H9 (cell line): ENCODE measurements at regions not wholly inside any gene's neighbourhood (a gene's known extent, or its start where the extent isn't known, plus 50 kb on each side); places are given as distances from the start of the nearest gene placed in this dataset.

Experiments used
- DNase-seq: peaks from one replicate; pipeline ENCODE4 v3.0.0-alpha.2; 2017
- H2AFZ ChIP-seq: one replicate; pipeline ENCODE4 v1.6.1; 2013; ENCODE audit warnings: mild to moderate bottlenecking, low read length, control low read depth, moderate library complexity
- H2AK5ac ChIP-seq: 2 replicates; pipeline ENCODE4 v1.6.1; 2013; ENCODE audit warnings: low read length, control low read depth, mixed read lengths; ENCODE audit not compliant: insufficient read length
- H2BK120ac ChIP-seq: one replicate; pipeline ENCODE4 v1.6.1; 2013; ENCODE audit warnings: low read depth, mild to moderate bottlenecking, low read length, control low read depth, inconsistent platforms; ENCODE audit not compliant: poor library complexity, severe bottlenecking
- H2BK12ac ChIP-seq: 2 replicates; pipeline ENCODE4 v1.6.1; 2013; ENCODE audit warnings: low read length, control low read depth, mixed read lengths, low read depth; ENCODE audit not compliant: insufficient read length
- H2BK15ac ChIP-seq: 2 replicates; pipeline ENCODE4 v1.6.1; 2013; ENCODE audit warnings: low read depth, low read length, control low read depth
- H2BK20ac ChIP-seq: one replicate; pipeline ENCODE4 v1.6.1; 2013; ENCODE audit warnings: low read depth, mild to moderate bottlenecking, low read length, control low read depth, inconsistent platforms; ENCODE audit not compliant: poor library complexity, severe bottlenecking
- H2BK5ac ChIP-seq: 2 replicates; pipeline ENCODE4 v1.6.1; 2013; ENCODE audit warnings: low read length, control low read depth, mixed read lengths; ENCODE audit not compliant: insufficient read length
- H3K14ac ChIP-seq: 2 replicates; pipeline ENCODE4 v1.6.1; 2013; ENCODE audit warnings: low read length, control low read depth; ENCODE audit not compliant: insufficient read depth
- H3K18ac ChIP-seq: 2 replicates; pipeline ENCODE4 v1.6.1; 2013; ENCODE audit warnings: low read depth, mild to moderate bottlenecking, mixed read lengths, low read length, control low read depth; ENCODE audit not compliant: insufficient read length
- H3K23ac ChIP-seq: 2 replicates; pipeline ENCODE4 v1.6.1; 2013; ENCODE audit warnings: low read length, control low read depth, mixed read lengths, low read depth; ENCODE audit not compliant: insufficient read length
- H3K23me2 ChIP-seq: 2 replicates; pipeline ENCODE4 v1.6.1; 2013; ENCODE audit warnings: low read depth, mild to moderate bottlenecking, mixed read lengths, low read length, control low read depth; ENCODE audit not compliant: insufficient read length, poor library complexity, severe bottlenecking
- H3K27ac ChIP-seq: 2 replicates; pipeline ENCODE4 v1.5.1; 2013; ENCODE audit warnings: low read length, control low read depth, mixed read lengths, low read depth; ENCODE audit not compliant: insufficient read length
- H3K27me3 ChIP-seq: 2 replicates; pipeline ENCODE4 v1.6.1; 2013; ENCODE audit warnings: low read length, control low read depth, inconsistent platforms; ENCODE audit not compliant: insufficient read depth
- H3K4ac ChIP-seq: 2 replicates; pipeline ENCODE4 v1.6.1; 2013; ENCODE audit warnings: low read depth, mild to moderate bottlenecking, control low read depth, inconsistent platforms, low read length, moderate library complexity
- H3K4me1 ChIP-seq: 2 replicates; pipeline ENCODE4 v1.6.1; 2013; ENCODE audit warnings: low read length, control low read depth, inconsistent platforms; ENCODE audit not compliant: insufficient read depth
- H3K4me2 ChIP-seq: 2 replicates; pipeline ENCODE4 v1.6.1; 2013; ENCODE audit warnings: low read length, control low read depth, mixed read lengths; ENCODE audit not compliant: insufficient read length, insufficient read depth
- H3K56ac ChIP-seq: 2 replicates; pipeline ENCODE4 v1.6.1; 2013; ENCODE audit warnings: low read depth, mild to moderate bottlenecking, mixed read lengths, low read length, control low read depth; ENCODE audit not compliant: insufficient read length
- H3K79me1 ChIP-seq: 2 replicates; pipeline ENCODE4 v1.6.1; 2013; ENCODE audit warnings: low read depth, mild to moderate bottlenecking, moderate library complexity, low read length, control low read depth, inconsistent platforms; ENCODE audit not compliant: insufficient read depth, poor library complexity, severe bottlenecking
- H3K79me2 ChIP-seq: 2 replicates; pipeline ENCODE4 v1.6.1; 2013; ENCODE audit warnings: low read length, control low read depth, inconsistent platforms; ENCODE audit not compliant: insufficient read depth
- H3K9ac ChIP-seq: 2 replicates; pipeline ENCODE4 v1.6.1; 2013; ENCODE audit warnings: low read length, control low read depth, mixed read lengths; ENCODE audit not compliant: insufficient read length; ENCODE audit errors: extremely low read depth
- H3K9me3 ChIP-seq: one replicate; pipeline ENCODE4 v1.6.1; 2013; ENCODE audit warnings: low read depth, low read length, inconsistent platforms; ENCODE audit not compliant: control insufficient read depth
- H3T11ph ChIP-seq: one replicate; pipeline ENCODE4 v1.6.1; 2013; ENCODE audit warnings: mild to moderate bottlenecking, low read length, control low read depth, inconsistent platforms
- H4K20me1 ChIP-seq: one replicate; pipeline ENCODE4 v1.6.1; 2013; ENCODE audit not compliant: control insufficient read depth, insufficient read length, insufficient read depth
- H4K5ac ChIP-seq: 2 replicates; pipeline ENCODE4 v1.6.1; 2013; ENCODE audit warnings: low read depth, mild to moderate bottlenecking, mixed read lengths, low read length, control low read depth; ENCODE audit not compliant: insufficient read length
- H4K8ac ChIP-seq: replicated peaks from 2 replicates; pipeline ENCODE4 v1.6.1; 2013; ENCODE audit warnings: low read length, control low read depth, mixed read lengths, low read depth; ENCODE audit not compliant: insufficient read length
- H4K91ac ChIP-seq: 2 replicates; pipeline ENCODE4 v1.6.1; 2013; ENCODE audit warnings: low read depth, mild to moderate bottlenecking, moderate library complexity, mixed read lengths, low read length, control low read depth; ENCODE audit not compliant: insufficient read length
- H3K27ac Mint-ChIP-seq, 3 experiments: 2 replicates in 2 of 3; 3 replicates in 1 of 3; pipeline ENCODE4 v1.8.0; 2020 to 2021; ENCODE audit warnings: mixed read lengths in 3 of 3, mild to moderate bottlenecking in 1 of 3, moderate library complexity in 1 of 3
- H3K27me3 Mint-ChIP-seq: 2 replicates; pipeline ENCODE4 v1.8.0; 2021; ENCODE audit warnings: low read depth, mild to moderate bottlenecking, moderate library complexity, mixed read lengths
- H3K36me3 Mint-ChIP-seq, 3 experiments: 2 replicates in 2 of 3; 3 replicates in 1 of 3; pipeline ENCODE4 v1.8.0; 2020 to 2021; ENCODE audit warnings: low read depth in 3 of 3, mixed read lengths in 3 of 3; ENCODE audit not compliant: insufficient read depth in 1 of 3
- H3K4me1 Mint-ChIP-seq, 2 experiments: 2 replicates each; pipeline ENCODE4 v1.8.0; 2020; ENCODE audit warnings: mixed read lengths in 2 of 2
- H3K4me3 Mint-ChIP-seq, 2 experiments: 2 replicates in 1 of 2; 3 replicates in 1 of 2; pipeline ENCODE4 v1.8.0; 2020 to 2021; ENCODE audit warnings: mild to moderate bottlenecking in 2 of 2, mixed read lengths in 2 of 2, moderate library complexity in 1 of 2
- H3K9me3 Mint-ChIP-seq, 2 experiments: 2 replicates in 1 of 2; 3 replicates in 1 of 2; pipeline ENCODE4 v1.8.0; 2020; ENCODE audit warnings: mild to moderate bottlenecking in 2 of 2, mixed read lengths in 2 of 2, moderate library complexity in 1 of 2
- CTCF ChIP-seq: fragments of 200-600 bp; sonication (generic); conservative IDR thresholded peaks from 3 replicates; pipeline ENCODE4 v1.8.0; 2021; ENCODE audit warnings: antibody characterized with exemption, mild to moderate bottlenecking
- WGBS: extraction: QIAGEN DNeasy Blood & Tissue Kit; methylation state at CpG from one replicate; pipeline ENCODE4 v1.1.7; 2013; ENCODE audit warnings: missing lambda C conversion rate, low lambda C conversion rate, mixed read lengths; ENCODE audit not compliant: insufficient read length; ENCODE audit errors: extremely low coverage; 5-methylcytosine and 5-hydroxymethylcytosine counted together

- H3K27ac Mint-ChIP-seq: no peak overlapping the region
- TF ChIP-seq CTCF: no peak
- no peak overlapping the region for H3K4ac ChIP-seq
Observed at GRCh38 chr13:84249463-84249862, 367.2 kb upstream of the SLITRK1 start.

More at GRCh38 chr13:84249463-84249862, 367.2 kb upstream of the SLITRK1 start:
- no peak overlapping the region for H3T11ph ChIP-seq
- Mint-ChIP-seq H3K4me3 (no peak overlapping the region), H3K27me3 (no peaks in the 10 kb centered on the region), H3K9me3 (peaks cover 26 to 28% of the 10 kb centered on the region in 2 experiments), H3K36me3 (peaks cover 11 to 22% (median 15%) of the 10 kb centered on the region in 3 experiments), H3K4me1 (no peaks in the 10 kb centered on the region)
- H2BK5ac ChIP-seq: no peak overlapping the region
- no peak overlapping the region for H3K14ac ChIP-seq
- no peak overlapping the region for H3K18ac ChIP-seq
- no peak overlapping the region for H4K91ac ChIP-seq
- H4K8ac ChIP-seq: no peak overlapping the region
- H3K9me3 ChIP-seq: peaks cover 13% of the 10 kb centered on the region
- no peaks in the 10 kb centered on the region for H4K20me1 ChIP-seq
- H4K5ac ChIP-seq: no peak overlapping the region
- no peaks in the 10 kb centered on the region for H3K4me1 ChIP-seq
- no peak overlapping the region for H3K23ac ChIP-seq
- H2BK120ac ChIP-seq: no peak overlapping the region
- no peaks in the 10 kb centered on the region for H3K79me1 ChIP-seq
- no peak overlapping the region for H2BK12ac ChIP-seq
- no peak overlapping the region for H2AFZ ChIP-seq
- H3K56ac ChIP-seq: no peak overlapping the region
- no CpG with 5 or more reads among the region's 3 CpGs for WGBS
- H3K4me2 ChIP-seq: no peak overlapping the region
- H2AK5ac ChIP-seq: no peak overlapping the region
- no peak overlapping the region for H3K27ac ChIP-seq
- no peak overlapping the region for H3K9ac ChIP-seq
- H3K23me2 ChIP-seq: no peaks in the 10 kb centered on the region
- H2BK20ac ChIP-seq: no peak overlapping the region
- H3K79me2 ChIP-seq: no peaks in the 10 kb centered on the region
- no peaks in the 10 kb centered on the region for H3K27me3 ChIP-seq
- H2BK15ac ChIP-seq: no peak overlapping the region
- no peak for DNase-seq
